CD8-positive, alpha-beta memory T cell (primary cell): ENCODE measurements at regions not wholly inside any gene's neighbourhood (a gene's known extent, or its start where the extent isn't known, plus 50 kb on each side); places are given as distances from the start of the nearest gene placed in this dataset.
A peak's percentile ranks its signal among the peaks of the same experiment; 100 is the strongest.
"Not testable (repeated sequence)": the region's sequence is repeated elsewhere in the genome, so short reads cannot be mapped to it uniquely, and the experiment has no call there.

ENCODE experiments used
- CTCF ChIA-PET: fragments of 350-600 bp; sonication (Branson Sonifier 250); formaldehyde crosslinking; loops from one replicate; lab custom pipeline; 2021; ENCODE audit warnings: antibody characterized with exemption; lab: Charles Lee
- POLR2A ChIA-PET: fragments of 350-600 bp; sonication (Branson Sonifier 250); formaldehyde crosslinking; loops from one replicate; lab custom pipeline; 2021; ENCODE audit warnings: antibody characterized with exemption; lab: Charles Lee
- DNase-seq, 5 donors: peaks; one replicate each; pipeline versions ENCODE4 v3.0.0 to v3.0.0-alpha.2; 2020 to 2022; ENCODE audit warnings: mixed read lengths in 1 of 5
- H3K27ac ChIP-seq: one replicate; pipeline ENCODE4 v1.7.0; 2013; ENCODE audit warnings: low read depth, mild to moderate bottlenecking, low read length, moderate library complexity
- H3K27me3 ChIP-seq: 2 replicates; pipeline ENCODE4 v1.7.0; 2013; ENCODE audit warnings: low read length, mild to moderate bottlenecking; ENCODE audit not compliant: insufficient read depth, poor library complexity, severe bottlenecking
- H3K36me3 ChIP-seq: 2 replicates; pipeline ENCODE4 v1.7.0; 2013; ENCODE audit warnings: mild to moderate bottlenecking, low read length, moderate library complexity; ENCODE audit not compliant: insufficient read depth
- H3K4me1 ChIP-seq: 2 replicates; pipeline ENCODE4 v1.7.0; 2013; ENCODE audit warnings: mild to moderate bottlenecking, low read length, moderate library complexity; ENCODE audit not compliant: insufficient read depth
- H3K4me3 ChIP-seq: 2 replicates; pipeline ENCODE4 v1.7.0; 2013; ENCODE audit warnings: mild to moderate bottlenecking, low read length
- H3K9me3 ChIP-seq: 2 replicates; pipeline ENCODE4 v1.7.0; 2013; ENCODE audit warnings: mild to moderate bottlenecking, low read length
- H3K27ac Mint-ChIP-seq, 8 donors: one replicate each; pipeline ENCODE4 v1.8.0; 2020 to 2021; ENCODE audit warnings: mixed read lengths in 8 of 8, mild to moderate bottlenecking in 6 of 8, inconsistent platforms in 3 of 8, moderate library complexity in 3 of 8
- H3K27me3 Mint-ChIP-seq, 2 donors: one replicate each; pipeline ENCODE4 v1.8.0; 2020 to 2021; ENCODE audit warnings: mixed read lengths in 2 of 2, mild to moderate bottlenecking in 1 of 2, moderate library complexity in 1 of 2
- H3K36me3 Mint-ChIP-seq, 3 donors: one replicate each; pipeline ENCODE4 v1.8.0; 2020 to 2021; ENCODE audit warnings: mixed read lengths in 3 of 3, inconsistent platforms in 1 of 3, mild to moderate bottlenecking in 1 of 3
- H3K4me1 Mint-ChIP-seq, 3 donors: one replicate each; pipeline ENCODE4 v1.8.0; 2020 to 2021; ENCODE audit warnings: mixed read lengths in 3 of 3, inconsistent platforms in 1 of 3, mild to moderate bottlenecking in 1 of 3
- H3K4me3 Mint-ChIP-seq, 7 donors: one replicate each; pipeline ENCODE4 v1.8.0; 2020 to 2021; ENCODE audit warnings: mixed read lengths in 7 of 7, mild to moderate bottlenecking in 6 of 7, moderate library complexity in 4 of 7, inconsistent platforms in 2 of 7
- H3K9me3 Mint-ChIP-seq, 5 donors: one replicate each; pipeline ENCODE4 v1.8.0; 2020 to 2022; ENCODE audit warnings: mixed read lengths in 5 of 5, mild to moderate bottlenecking in 3 of 5, moderate library complexity in 2 of 5, inconsistent platforms in 1 of 5

DNA sequence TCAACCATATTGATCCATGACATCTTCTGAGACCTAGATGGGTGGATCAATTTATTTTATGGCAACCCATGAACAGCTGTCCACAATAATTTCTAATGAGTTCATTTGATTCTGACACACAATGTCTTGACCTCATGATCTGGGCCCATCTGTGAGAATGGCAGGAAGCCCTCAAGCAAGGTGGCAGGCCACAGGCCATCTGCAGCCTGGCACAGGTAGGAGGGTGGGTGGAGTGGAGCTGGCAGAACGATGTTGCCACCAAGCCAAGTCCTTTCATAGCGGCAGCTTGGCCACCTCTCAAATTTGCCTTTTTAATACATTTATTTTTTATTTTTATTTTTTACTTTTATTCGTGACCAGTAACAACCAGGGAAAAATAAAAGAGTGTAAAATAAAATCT lies 1181.6 kb upstream of the SORCS1 start:
- ChIA-PET POLR2A (no interaction called here), CTCF (no interaction called here)
- H3K27me3 ChIP-seq, result no peaks in the 10 kb centered on the region

GRCh38 chr10:108338146-108338545 lies 1173.6 kb upstream of the SORCS1 start:
- H3K4me3 ChIP-seq, result no peak overlapping the region
- H3K27ac Mint-ChIP-seq, result no peak overlapping the region
- peaks cover 2 to 17% (median 6%) of the 10 kb centered on the region in 5 donors for H3K9me3 Mint-ChIP-seq
- DNase-seq, result no peak
- H3K27me3 Mint-ChIP-seq, result no peaks in the 10 kb centered on the region
- peaks cover 0 to 1% (median 0%) of the 10 kb centered on the region in 3 donors for H3K36me3 Mint-ChIP-seq
- no peak overlapping the region for H3K27ac ChIP-seq
- no peaks in the 10 kb centered on the region for H3K9me3 ChIP-seq
- no peak overlapping the region for H3K4me3 Mint-ChIP-seq
- H3K4me1 Mint-ChIP-seq, result no peaks in the 10 kb centered on the region
- ChIA-PET POLR2A (no interaction called here), CTCF (no interaction called here)
- H3K4me1 ChIP-seq, result no peaks in the 10 kb centered on the region
- H3K36me3 ChIP-seq, result no peaks in the 10 kb centered on the region
- no peaks in the 10 kb centered on the region for H3K27me3 ChIP-seq

More for the DNA sequence above, 1181.6 kb upstream of the SORCS1 start:
- no peak for DNase-seq
- Histone ChIP-seq H3K36me3 (no peaks in the 10 kb centered on the region), H3K4me1 (no peaks in the 10 kb centered on the region), H3K9me3 (no peaks in the 10 kb centered on the region), H3K4me3 (no peak overlapping the region), H3K27ac (no peak overlapping the region)
- Mint-ChIP-seq H3K4me3 (no peak overlapping the region), H3K9me3 (peaks cover 5 to 22% (median 11%) of the 10 kb centered on the region in 5 donors), H3K27me3 (no peaks in the 10 kb centered on the region), H3K36me3 (no peaks in the 10 kb centered on the region), H3K27ac (no peak overlapping the region), H3K4me1 (no peaks in the 10 kb centered on the region)

DNA sequence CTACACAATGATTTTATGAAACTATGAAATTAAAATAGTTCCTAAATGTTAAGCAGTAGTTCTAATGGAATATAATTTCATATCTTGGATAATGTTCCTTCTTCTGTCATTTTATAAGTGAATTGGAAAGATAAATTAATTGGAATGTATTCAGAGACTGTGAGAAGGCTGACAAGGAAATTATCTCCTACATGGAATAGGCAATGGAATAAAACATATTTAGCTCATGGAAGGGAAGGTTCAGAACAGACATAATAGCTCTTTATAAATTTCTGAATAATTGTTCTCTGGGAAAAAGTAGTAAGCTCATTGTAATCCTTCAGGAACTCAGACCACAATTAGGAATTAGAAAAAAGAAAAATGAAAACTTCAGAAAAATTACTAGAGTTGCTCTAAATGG lies 1172.3 kb upstream of the SORCS1 start:
- no peaks in the 10 kb centered on the region for H3K27me3 Mint-ChIP-seq

GRCh38 chr10:108327706-108328105 lies 1163.2 kb upstream of the SORCS1 start:
- no peaks in the 10 kb centered on the region for H3K27me3 ChIP-seq
- H3K36me3 ChIP-seq, result no peaks in the 10 kb centered on the region
- no peaks in the 10 kb centered on the region for H3K4me1 Mint-ChIP-seq
- POLR2A ChIA-PET, result no interaction called here
- no peaks in the 10 kb centered on the region for H3K27me3 Mint-ChIP-seq
- H3K27ac ChIP-seq, result no peak overlapping the region
- no peaks in the 10 kb centered on the region for H3K9me3 ChIP-seq
- no peak overlapping the region for H3K4me3 Mint-ChIP-seq
- DNase-seq, result no peak
- no peak overlapping the region for H3K4me3 ChIP-seq
- CTCF ChIA-PET, result no interaction called here
- no peak overlapping the region for H3K27ac Mint-ChIP-seq
- no peaks in the 10 kb centered on the region for H3K4me1 ChIP-seq
- H3K9me3 Mint-ChIP-seq, result peaks cover 5 to 30% (median 11%) of the 10 kb centered on the region in 5 donors
- H3K36me3 Mint-ChIP-seq, result no peaks in the 10 kb centered on the region

More for the DNA sequence above, 1172.3 kb upstream of the SORCS1 start:
- no peaks in the 10 kb centered on the region for H3K36me3 ChIP-seq
- no peak overlapping the region for H3K27ac ChIP-seq
- DNase-seq, result no peak
- H3K9me3 ChIP-seq, result no peaks in the 10 kb centered on the region
- H3K27me3 ChIP-seq, result no peaks in the 10 kb centered on the region
- H3K36me3 Mint-ChIP-seq, result peaks cover 0 to 1% (median 0%) of the 10 kb centered on the region in 3 donors
- no peak overlapping the region for H3K27ac Mint-ChIP-seq
- no peak overlapping the region for H3K4me3 ChIP-seq
- no peaks in the 10 kb centered on the region for H3K4me1 Mint-ChIP-seq
- ChIA-PET POLR2A (no interaction called here), CTCF (no interaction called here)
- H3K4me1 ChIP-seq, result no peaks in the 10 kb centered on the region
- peaks cover 2 to 17% (median 7%) of the 10 kb centered on the region in 5 donors for H3K9me3 Mint-ChIP-seq
- H3K4me3 Mint-ChIP-seq, result no peak overlapping the region

- H3K4me3 Mint-ChIP-seq, result no peak overlapping the region
- H3K27ac Mint-ChIP-seq, result no peak overlapping the region
- Histone ChIP-seq H3K4me3 (no peak overlapping the region), H3K27ac (no peak overlapping the region), H3K27me3 (no peaks in the 10 kb centered on the region), H3K4me1 (no peaks in the 10 kb centered on the region), H3K36me3 (no peaks in the 10 kb centered on the region), H3K9me3 (no peaks in the 10 kb centered on the region)
- no peak for DNase-seq
- no peaks in the 10 kb centered on the region for H3K27me3 Mint-ChIP-seq
- POLR2A ChIA-PET, result no interaction called here
- no peaks in the 10 kb centered on the region for H3K4me1 Mint-ChIP-seq
- CTCF ChIA-PET, result no interaction called here
- no peaks in the 10 kb centered on the region for H3K36me3 Mint-ChIP-seq
- H3K9me3 Mint-ChIP-seq, result peaks cover 3 to 25% (median 4%) of the 10 kb centered on the region in 5 donors
Observed at GRCh38 chr10:108323274-108323798, 1158.8 kb upstream of the SORCS1 start.

DNA sequence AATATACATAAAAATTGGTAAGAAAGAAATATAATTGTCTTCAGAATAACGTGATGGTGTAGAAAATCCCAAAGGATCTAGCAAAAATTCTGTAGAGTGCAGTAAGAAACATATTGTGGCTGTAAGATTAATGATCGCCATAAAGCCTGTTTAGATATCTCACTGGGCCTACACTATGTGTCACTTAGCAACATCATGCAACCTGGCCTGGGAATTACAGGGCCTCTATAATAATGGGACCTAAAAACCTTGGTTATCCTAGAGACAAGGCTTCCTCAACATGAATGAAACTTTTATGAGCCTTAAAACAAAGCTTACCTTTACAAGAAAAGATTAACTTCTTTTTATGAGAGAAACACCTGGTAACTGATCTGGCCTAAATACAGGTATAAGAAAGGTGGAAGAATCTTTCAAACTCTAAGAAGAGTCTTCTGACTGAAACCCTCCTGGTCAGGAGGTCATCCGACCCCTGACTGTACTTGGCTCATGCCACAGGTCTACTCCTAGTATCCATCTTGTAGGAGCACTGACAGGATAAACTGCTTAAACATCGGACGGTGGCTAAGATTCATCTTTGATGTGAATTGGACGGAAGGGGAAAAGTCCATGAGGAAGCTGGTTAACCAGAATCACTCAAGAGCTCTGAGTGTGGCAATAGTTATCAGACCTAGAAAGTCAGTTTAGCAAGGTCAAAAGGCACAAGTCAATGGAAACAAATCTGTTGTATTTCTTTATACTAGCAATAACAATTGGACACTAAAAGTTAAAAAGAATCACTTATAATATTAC lies 1155.1 kb upstream of the SORCS1 start:
- ChIA-PET POLR2A (no interaction called here), CTCF (no interaction called here)
- Mint-ChIP-seq H3K27me3 (no peaks in the 10 kb centered on the region), H3K27ac (no peak overlapping the region), H3K9me3 (peaks cover 0 to 14% (median 6%) of the 10 kb centered on the region in 5 donors), H3K4me3 (no peak overlapping the region), H3K36me3 (no peaks in the 10 kb centered on the region), H3K4me1 (no peaks in the 10 kb centered on the region)
- H3K27me3 ChIP-seq, result no peaks in the 10 kb centered on the region
- no peak overlapping the region for H3K4me3 ChIP-seq
- no peaks in the 10 kb centered on the region for H3K36me3 ChIP-seq
- no peak overlapping the region for H3K27ac ChIP-seq
- no peak for DNase-seq
- no peaks in the 10 kb centered on the region for H3K4me1 ChIP-seq
- no peaks in the 10 kb centered on the region for H3K9me3 ChIP-seq

GRCh38 chr10:108315636-108316035 lies 1151.1 kb upstream of the SORCS1 start:
- H3K4me1 ChIP-seq, H3K27ac ChIP-seq, DNase-seq, H3K27me3 Mint-ChIP-seq, POLR2A ChIA-PET, H3K4me3 ChIP-seq, H3K27ac Mint-ChIP-seq, H3K36me3 ChIP-seq, H3K4me1 Mint-ChIP-seq, H3K27me3 ChIP-seq, H3K36me3 Mint-ChIP-seq, H3K9me3 ChIP-seq, CTCF ChIA-PET: not testable (repeated sequence)
- Mint-ChIP-seq H3K9me3 (peaks cover 0 to 10% (median 1%) of the 10 kb centered on the region in 5 donors), H3K4me3 (peak overlapping the region in 1 of 7 donors; percentile 59)

- Histone ChIP-seq H3K36me3 (no peaks in the 10 kb centered on the region), H3K27me3 (no peaks in the 10 kb centered on the region), H3K4me1 (no peaks in the 10 kb centered on the region), H3K27ac (no peak overlapping the region), H3K9me3 (no peaks in the 10 kb centered on the region), H3K4me3 (no peak overlapping the region)
- Mint-ChIP-seq H3K9me3 (peaks cover 2 to 18% (median 4%) of the 10 kb centered on the region in 5 donors), H3K27ac (no peak overlapping the region), H3K4me1 (no peaks in the 10 kb centered on the region), H3K36me3 (no peaks in the 10 kb centered on the region), H3K27me3 (no peaks in the 10 kb centered on the region), H3K4me3 (no peak overlapping the region)
- DNase-seq, result no peak
- ChIA-PET POLR2A (no interaction called here), CTCF (no interaction called here)
Observed at GRCh38 chr10:108307925-108308312, 1143.4 kb upstream of the SORCS1 start.
